IMR-90 (cell line): ENCODE measurements at regions not wholly inside any gene's neighbourhood (a gene's known extent, or its start where the extent isn't known, plus 50 kb on each side); places are given as distances from the start of the nearest gene placed in this dataset.

Source experiments
- BHLHE40 ChIP-seq: fragments of 150-350 bp; IDR thresholded peaks from 2 replicates; pipeline ENCODE4 v1.6.1; 2016; ENCODE audit warnings: mild to moderate bottlenecking, low read depth, low read length
- CEBPB ChIP-seq: IDR thresholded peaks from 2 replicates; pipeline ENCODE4 v1.6.1; 2012; ENCODE audit warnings: low read depth, low read length, improper control_type of control experiment
- CHD1 ChIP-seq: IDR thresholded peaks from 2 replicates; pipeline ENCODE4 v1.6.1; 2012; ENCODE audit warnings: low read depth, low read length, improper control_type of control experiment
- FOS ChIP-seq: fragments of 150-350 bp; IDR thresholded peaks from 2 replicates; pipeline ENCODE4 v1.6.1; 2016; ENCODE audit warnings: low read depth, low read length
- MAFK ChIP-seq: IDR thresholded peaks from 2 replicates; pipeline ENCODE4 v1.6.1; 2012; ENCODE audit warnings: low read depth, low read length, improper control_type of control experiment
- MAZ ChIP-seq: IDR thresholded peaks from 2 replicates; pipeline ENCODE4 v1.6.1; 2012; ENCODE audit warnings: low read depth, mild to moderate bottlenecking, low read length, improper control_type of control experiment, moderate library complexity, borderline replicate concordance
- MXI1 ChIP-seq: IDR thresholded peaks from 2 replicates; pipeline ENCODE4 v1.6.1; 2012; ENCODE audit warnings: low read depth, mild to moderate bottlenecking, low read length, moderate library complexity, borderline replicate concordance
- POLR2A ChIP-seq: IDR thresholded peaks from 2 replicates; pipeline ENCODE4 v1.6.1; 2012; ENCODE audit warnings: mild to moderate bottlenecking, low read depth, low read length
- RCOR1 ChIP-seq: IDR thresholded peaks from 2 replicates; pipeline ENCODE4 v1.6.1; 2012; ENCODE audit warnings: mild to moderate bottlenecking, low read length, improper control_type of control experiment; ENCODE audit not compliant: insufficient replicate concordance
- SMC3 ChIP-seq: fragments of 150-350 bp; IDR thresholded peaks from 2 replicates; pipeline ENCODE4 v1.6.1; 2016; ENCODE audit warnings: low read depth, mild to moderate bottlenecking, antibody characterized with exemption, low read length, moderate library complexity
- TF ChIP-seq, protein P1 (sequence below): conservative IDR thresholded peaks from 2 replicates; pipeline ENCODE4 v1.5.1; 2012; ENCODE audit warnings: mild to moderate bottlenecking, low read depth, low read length, improper control_type of control experiment
- TF ChIP-seq, protein P2 (sequence below): fragments of 150-350 bp; IDR thresholded peaks from 2 replicates; pipeline ENCODE4 v1.6.1; 2017; ENCODE audit warnings: mild to moderate bottlenecking, antibody characterized with exemption, low read length, low read depth

DNA sequence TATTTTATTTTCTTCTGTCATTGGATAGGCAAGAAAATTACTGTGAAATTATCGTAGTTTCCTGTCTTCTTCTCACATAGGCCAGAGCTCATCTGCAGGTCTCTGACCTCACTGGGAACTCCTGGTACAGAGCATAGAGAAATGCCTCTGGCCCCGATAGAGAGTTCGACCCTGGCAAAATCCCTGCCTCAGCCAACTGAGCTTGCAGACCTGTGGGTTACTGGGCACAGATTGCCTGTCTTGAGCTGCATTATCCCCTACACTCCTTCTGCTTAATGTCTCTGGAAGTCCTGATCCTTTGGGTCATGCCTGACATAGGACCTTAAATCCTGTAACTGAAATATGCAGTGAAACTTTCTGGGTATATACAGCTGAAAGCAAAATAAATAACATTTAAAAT lies 439.3 kb upstream of the CTNND2 start:
- TF ChIP-seq, protein P1, sequence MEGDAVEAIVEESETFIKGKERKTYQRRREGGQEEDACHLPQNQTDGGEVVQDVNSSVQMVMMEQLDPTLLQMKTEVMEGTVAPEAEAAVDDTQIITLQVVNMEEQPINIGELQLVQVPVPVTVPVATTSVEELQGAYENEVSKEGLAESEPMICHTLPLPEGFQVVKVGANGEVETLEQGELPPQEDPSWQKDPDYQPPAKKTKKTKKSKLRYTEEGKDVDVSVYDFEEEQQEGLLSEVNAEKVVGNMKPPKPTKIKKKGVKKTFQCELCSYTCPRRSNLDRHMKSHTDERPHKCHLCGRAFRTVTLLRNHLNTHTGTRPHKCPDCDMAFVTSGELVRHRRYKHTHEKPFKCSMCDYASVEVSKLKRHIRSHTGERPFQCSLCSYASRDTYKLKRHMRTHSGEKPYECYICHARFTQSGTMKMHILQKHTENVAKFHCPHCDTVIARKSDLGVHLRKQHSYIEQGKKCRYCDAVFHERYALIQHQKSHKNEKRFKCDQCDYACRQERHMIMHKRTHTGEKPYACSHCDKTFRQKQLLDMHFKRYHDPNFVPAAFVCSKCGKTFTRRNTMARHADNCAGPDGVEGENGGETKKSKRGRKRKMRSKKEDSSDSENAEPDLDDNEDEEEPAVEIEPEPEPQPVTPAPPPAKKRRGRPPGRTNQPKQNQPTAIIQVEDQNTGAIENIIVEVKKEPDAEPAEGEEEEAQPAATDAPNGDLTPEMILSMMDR, result no peak
- TF ChIP-seq POLR2A (no peak), CEBPB (no peak), CHD1 (no peak), MAZ (no peak), MAFK (no peak), BHLHE40 (no peak), SMC3 (no peak), RCOR1 (no peak), FOS (no peak), MXI1 (no peak)
- TF ChIP-seq, protein P2, sequence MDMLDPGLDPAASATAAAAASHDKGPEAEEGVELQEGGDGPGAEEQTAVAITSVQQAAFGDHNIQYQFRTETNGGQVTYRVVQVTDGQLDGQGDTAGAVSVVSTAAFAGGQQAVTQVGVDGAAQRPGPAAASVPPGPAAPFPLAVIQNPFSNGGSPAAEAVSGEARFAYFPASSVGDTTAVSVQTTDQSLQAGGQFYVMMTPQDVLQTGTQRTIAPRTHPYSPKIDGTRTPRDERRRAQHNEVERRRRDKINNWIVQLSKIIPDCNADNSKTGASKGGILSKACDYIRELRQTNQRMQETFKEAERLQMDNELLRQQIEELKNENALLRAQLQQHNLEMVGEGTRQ, result no peak
